ENCODE measurements at regions not wholly inside any gene's neighbourhood (a gene's known extent, or its start where the extent isn't known, plus 50 kb on each side); places are given as distances from the start of the nearest gene placed in this dataset.

GRCh38 chr10:105714728-105715127 is 1073.6 kb downstream of the SORCS3 start:
- no peak overlapping the region for H3K56ac ChIP-seq (replicated peaks; ENCODE audit: insufficient read length, low read depth, low read length)
- H3K9me3 ChIP-seq (ENCODE audit: insufficient read depth in 2 of 2, low read depth in 1 of 2, low read length in 1 of 2), result no peaks in the 10 kb centered on the region
- no peak overlapping the region for H3K4me3 ChIP-seq (ENCODE audit: extremely low read depth in 1 of 4, insufficient read depth in 2 of 4, low read depth in 3 of 4, low read length in 4 of 4)
- H3K79me2 ChIP-seq (ENCODE audit: control insufficient read depth in 1 of 2, insufficient read depth in 2 of 2, low read length in 2 of 2), result no peaks in the 10 kb centered on the region
- H3K4me2 ChIP-seq (ENCODE audit: insufficient read depth in 1 of 2, low read depth in 2 of 2, low read length in 2 of 2), result no peak overlapping the region
- ChIA-PET POLR2A (ENCODE audit: partially characterized antibody) (no interaction called here), CTCF (ENCODE audit: partially characterized antibody) (no interaction called here)
- no peak overlapping the region for H3K9ac ChIP-seq (replicated peaks in 1 of 4; ENCODE audit: extremely low read depth in 1 of 4, low read depth in 3 of 4, low read length in 3 of 4)
- H4K91ac ChIP-seq (replicated peaks; ENCODE audit: insufficient read length, low read length), result no peak overlapping the region
- no peak overlapping the region for H3K23ac ChIP-seq (ENCODE audit: insufficient read length)
- 0 out of 2 replicates have a peak, but pooled peaks cover 1% of the 10 kb centered on the region for H3K23me2 ChIP-seq (ENCODE audit: low read depth, low read length)
- WGBS, 2 experiments (ENCODE audit: extremely low coverage in 1 of 2, insufficient coverage in 1 of 2, insufficient read length in 1 of 2, insufficient replicate concordance in 2 of 2, low coverage in 1 of 2, low lambda C conversion rate in 2 of 2, missing lambda C conversion rate in 1 of 2), result 90% methylated on average over 3 of the region's 3 CpGs; no CpG with 5 or more reads in 1 of the 2 experiments
- no peak overlapping the region for H2BK120ac ChIP-seq (replicated peaks; ENCODE audit: low read depth, low read length)
- H3K27me3 ChIP-seq (replicated peaks in 1 of 4; ENCODE audit: control insufficient read depth in 3 of 4, extremely low read depth in 1 of 4, insufficient read depth in 3 of 4, low read length in 3 of 4), result no peaks in the 10 kb centered on the region
- no peak overlapping the region for H2BK15ac ChIP-seq (ENCODE audit: low read length)
- no peaks in the 10 kb centered on the region; a peak in 1 of 7 replicates for H3K4me1 ChIP-seq (replicated peaks in 1 of 4; ENCODE audit: control insufficient read depth in 3 of 4, insufficient read depth in 4 of 4, low read length in 3 of 4)
- no peaks in the 10 kb centered on the region for H3K36me3 ChIP-seq (ENCODE audit: control insufficient read depth in 2 of 4, insufficient read depth in 4 of 4, low read length in 3 of 4)
- H4K8ac ChIP-seq (ENCODE audit: extremely low read depth, insufficient read depth, low read length), result no peak overlapping the region
- FAIRE-seq, result no peak
- no peak overlapping the region for H3K18ac ChIP-seq (ENCODE audit: extremely low read depth, low read length)
- no peaks in the 10 kb centered on the region for H3K79me1 ChIP-seq (ENCODE audit: low read depth, low read length)
- no peak for DNase-seq (ENCODE audit: low read depth in 1 of 2, low spot score in 2 of 2)
- H3K14ac ChIP-seq (ENCODE audit: insufficient read length), result no peak overlapping the region
- no peak overlapping the region for H2AK5ac ChIP-seq (ENCODE audit: low read depth, low read length)
- no peaks in the 10 kb centered on the region for H4K20me1 ChIP-seq (replicated peaks in 1 of 2; ENCODE audit: control insufficient read depth in 1 of 2, insufficient read depth in 2 of 2, low read length in 2 of 2)
- H3K4ac ChIP-seq (replicated peaks; ENCODE audit: insufficient read length, low read depth, low read length), result no peak overlapping the region
- H2BK12ac ChIP-seq (ENCODE audit: low read depth, low read length), result no peak overlapping the region
- no peak overlapping the region for H2BK5ac ChIP-seq (ENCODE audit: low read depth, low read length)
- no peak overlapping the region for H2AFZ ChIP-seq (ENCODE audit: low read length)
- TF ChIP-seq GABPA (IDR thresholded peaks at IDR 0.05; ENCODE audit: borderline replicate concordance, insufficient read depth, low read length) (no peak), PHF8 (conservative IDR thresholded peaks at IDR 0.05; ENCODE audit: low read depth, low read length) (no peak)
- H2BK20ac ChIP-seq (ENCODE audit: low read length), result no peak overlapping the region
- no peak overlapping the region for H3K27ac ChIP-seq (ENCODE audit: low read depth, low read length)
- H4K5ac ChIP-seq (ENCODE audit: insufficient read length, low read depth, low read length), result no peak overlapping the region
